Ishikawa (cell line): ENCODE measurements at regions not wholly inside any gene's neighbourhood (a gene's known extent, or its start where the extent isn't known, plus 50 kb on each side); places are given as distances from the start of the nearest gene placed in this dataset.

Experiments
- CEBPB ChIP-seq: IDR thresholded peaks from 2 replicates; pipeline ENCODE4 v1.6.1; 2012
- CREB1 ChIP-seq: IDR thresholded peaks from 2 replicates; pipeline ENCODE4 v1.6.1; 2012; ENCODE audit warnings: low read depth
- EGR1 ChIP-seq: IDR thresholded peaks from 2 replicates; pipeline ENCODE4 v1.6.1; 2012
- EP300 ChIP-seq: IDR thresholded peaks from 2 replicates; pipeline ENCODE4 v1.6.1; 2012; ENCODE audit warnings: borderline replicate concordance
- FOXM1 ChIP-seq: IDR thresholded peaks from 2 replicates; pipeline ENCODE4 v1.6.1; 2012; ENCODE audit warnings: low read depth, borderline replicate concordance
- NFIC ChIP-seq: IDR thresholded peaks from 2 replicates; pipeline ENCODE4 v1.6.1; 2012
- RAD21 ChIP-seq: IDR thresholded peaks from 2 replicates; pipeline ENCODE4 v1.6.1; 2012; ENCODE audit warnings: low read depth
- TAF1 ChIP-seq: IDR thresholded peaks from 2 replicates; pipeline ENCODE4 v1.6.1; 2012; ENCODE audit warnings: low read depth, mild to moderate bottlenecking
- TCF12 ChIP-seq: IDR thresholded peaks from 2 replicates; pipeline ENCODE4 v1.6.1; 2012; ENCODE audit warnings: low read depth
- TEAD4 ChIP-seq: IDR thresholded peaks from 2 replicates; pipeline ENCODE4 v1.6.1; 2012
- YY1 ChIP-seq: IDR thresholded peaks from 2 replicates; pipeline ENCODE4 v1.6.1; 2012; ENCODE audit warnings: low read depth
- ZBTB7A ChIP-seq: IDR thresholded peaks from 2 replicates; pipeline ENCODE4 v1.6.1; 2012; ENCODE audit warnings: low read depth
- TF ChIP-seq, protein P1 (sequence below): IDR thresholded peaks from 2 replicates; pipeline ENCODE4 v1.6.1; 2012; ENCODE audit warnings: low read depth, mild to moderate bottlenecking
- TF ChIP-seq, protein P2 (sequence below): IDR thresholded peaks from 2 replicates; pipeline ENCODE4 v1.6.1; 2012
- TF ChIP-seq, protein P3 (sequence below): IDR thresholded peaks from 2 replicates; pipeline ENCODE4 v1.6.1; 2012

DNA sequence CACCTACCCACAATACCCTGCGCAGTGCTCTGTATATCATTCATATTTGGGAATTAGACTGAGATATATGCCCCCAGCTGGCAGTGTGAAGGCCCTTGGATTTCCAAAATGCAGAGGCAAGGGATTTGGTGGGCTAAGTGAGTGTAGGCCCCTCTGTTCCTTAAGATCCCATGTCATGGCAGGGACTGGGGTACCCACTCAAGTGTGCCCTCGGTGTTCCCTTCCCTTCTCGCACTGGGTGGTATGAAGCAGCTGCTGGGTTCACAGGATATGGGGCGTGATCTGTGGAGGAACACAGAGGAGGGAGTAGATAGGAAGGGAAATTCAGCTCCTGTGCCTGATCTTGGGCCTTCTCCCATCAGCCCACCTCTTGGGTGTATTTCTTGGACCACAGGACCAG lies 63.1 kb upstream of the VASH1 start:
- no peak for TF ChIP-seq TCF12

DNA sequence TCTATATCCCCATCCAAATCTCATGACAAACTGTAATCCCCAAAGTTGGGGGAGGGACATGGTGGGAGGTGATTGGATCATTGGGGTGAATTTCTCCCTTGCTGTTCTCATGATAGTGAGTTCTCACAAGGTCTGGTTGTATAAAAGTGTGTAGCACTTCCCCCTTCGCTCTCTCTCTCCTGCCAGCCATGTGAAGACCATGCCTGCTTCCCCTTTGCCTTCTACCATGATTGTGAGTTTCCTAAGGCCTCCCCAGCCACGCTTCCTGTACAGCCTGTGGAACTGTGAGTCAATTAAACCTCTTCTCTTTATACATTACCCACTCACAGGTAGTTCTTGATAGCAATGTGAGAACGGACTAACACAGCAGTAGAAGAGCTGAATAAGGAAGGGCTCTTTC lies 62.6 kb upstream of the VASH1 start:
- no peak for TF ChIP-seq YY1
- TF ChIP-seq FOXM1 = no peak
- no peak for TF ChIP-seq EGR1
- TF ChIP-seq CREB1 = no peak
- TF ChIP-seq RAD21 = no peak

DNA sequence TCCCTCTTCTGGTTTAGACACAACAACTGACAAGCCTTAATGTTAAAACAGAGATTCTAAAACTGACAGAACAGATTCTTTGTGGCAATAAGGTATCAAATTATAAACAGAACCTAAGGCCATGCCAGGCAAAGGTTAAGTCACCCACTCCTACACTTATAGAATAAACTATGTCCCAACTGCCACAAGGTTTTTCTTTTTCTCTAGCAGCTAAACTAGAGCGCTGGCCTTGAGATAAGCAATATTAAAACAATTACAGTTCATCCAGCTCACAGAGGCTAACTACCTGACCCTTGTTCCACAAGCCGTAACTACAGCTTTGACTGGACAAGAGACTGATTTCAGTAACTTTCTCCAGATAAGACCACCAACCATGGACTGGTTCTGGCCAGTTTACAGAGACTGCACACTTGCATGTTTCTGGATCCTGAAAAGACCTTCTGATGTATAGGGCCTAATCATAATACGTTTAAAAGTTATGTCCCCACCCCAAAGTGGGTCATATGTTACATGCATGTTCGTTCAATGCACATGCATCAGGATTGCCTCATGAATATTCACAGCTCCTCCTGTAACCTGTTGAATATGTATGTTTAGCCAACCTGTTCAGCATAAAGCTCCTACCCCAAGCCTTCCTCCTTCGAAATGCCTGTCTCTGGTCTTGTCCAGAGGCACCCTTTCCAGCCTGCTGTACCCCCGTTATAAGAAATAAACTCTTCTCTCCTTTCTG lies 61.9 kb upstream of the VASH1 start:
- TF ChIP-seq, protein P1, sequence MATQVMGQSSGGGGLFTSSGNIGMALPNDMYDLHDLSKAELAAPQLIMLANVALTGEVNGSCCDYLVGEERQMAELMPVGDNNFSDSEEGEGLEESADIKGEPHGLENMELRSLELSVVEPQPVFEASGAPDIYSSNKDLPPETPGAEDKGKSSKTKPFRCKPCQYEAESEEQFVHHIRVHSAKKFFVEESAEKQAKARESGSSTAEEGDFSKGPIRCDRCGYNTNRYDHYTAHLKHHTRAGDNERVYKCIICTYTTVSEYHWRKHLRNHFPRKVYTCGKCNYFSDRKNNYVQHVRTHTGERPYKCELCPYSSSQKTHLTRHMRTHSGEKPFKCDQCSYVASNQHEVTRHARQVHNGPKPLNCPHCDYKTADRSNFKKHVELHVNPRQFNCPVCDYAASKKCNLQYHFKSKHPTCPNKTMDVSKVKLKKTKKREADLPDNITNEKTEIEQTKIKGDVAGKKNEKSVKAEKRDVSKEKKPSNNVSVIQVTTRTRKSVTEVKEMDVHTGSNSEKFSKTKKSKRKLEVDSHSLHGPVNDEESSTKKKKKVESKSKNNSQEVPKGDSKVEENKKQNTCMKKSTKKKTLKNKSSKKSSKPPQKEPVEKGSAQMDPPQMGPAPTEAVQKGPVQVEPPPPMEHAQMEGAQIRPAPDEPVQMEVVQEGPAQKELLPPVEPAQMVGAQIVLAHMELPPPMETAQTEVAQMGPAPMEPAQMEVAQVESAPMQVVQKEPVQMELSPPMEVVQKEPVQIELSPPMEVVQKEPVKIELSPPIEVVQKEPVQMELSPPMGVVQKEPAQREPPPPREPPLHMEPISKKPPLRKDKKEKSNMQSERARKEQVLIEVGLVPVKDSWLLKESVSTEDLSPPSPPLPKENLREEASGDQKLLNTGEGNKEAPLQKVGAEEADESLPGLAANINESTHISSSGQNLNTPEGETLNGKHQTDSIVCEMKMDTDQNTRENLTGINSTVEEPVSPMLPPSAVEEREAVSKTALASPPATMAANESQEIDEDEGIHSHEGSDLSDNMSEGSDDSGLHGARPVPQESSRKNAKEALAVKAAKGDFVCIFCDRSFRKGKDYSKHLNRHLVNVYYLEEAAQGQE = no peak
- TF ChIP-seq EGR1 (no peak), FOXM1 (no peak), TEAD4 (no peak), CEBPB (no peak)

DNA sequence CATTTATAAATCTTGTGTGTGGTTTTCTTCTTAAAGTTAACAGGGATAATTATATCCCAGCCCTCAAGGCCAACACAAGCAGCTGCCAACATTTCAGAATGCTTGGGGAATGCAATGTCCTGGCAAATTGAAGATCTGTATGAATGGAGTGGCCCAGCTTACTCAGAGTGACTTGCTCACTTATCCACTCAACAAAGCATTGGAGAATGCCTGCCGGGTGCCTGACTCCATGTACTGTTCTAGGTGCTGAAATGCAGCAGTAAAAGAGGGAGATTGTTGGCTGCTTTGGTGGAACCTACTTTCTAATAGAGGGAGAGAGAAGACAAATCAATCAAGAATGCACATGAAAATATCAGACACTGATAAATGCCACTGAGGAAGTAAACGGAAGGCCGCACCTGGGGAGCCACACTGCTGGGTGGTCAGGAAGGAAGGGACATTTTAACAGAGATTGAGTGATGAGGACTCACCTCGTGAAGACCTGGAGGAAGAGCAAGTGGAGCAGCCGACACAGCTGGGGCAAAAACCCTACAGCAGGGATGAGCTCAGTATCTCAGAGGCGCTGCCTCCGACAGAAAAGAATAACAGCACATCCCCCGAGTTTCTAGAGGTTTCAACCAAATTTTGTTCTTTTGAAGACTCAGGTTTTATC lies 61.2 kb upstream of the VASH1 start:
- no peak for TF ChIP-seq CREB1
- TF ChIP-seq, protein P1 = peak; percentile 37; the same call in 1 of the 2 replicates
- TF ChIP-seq RAD21 = no peak

DNA sequence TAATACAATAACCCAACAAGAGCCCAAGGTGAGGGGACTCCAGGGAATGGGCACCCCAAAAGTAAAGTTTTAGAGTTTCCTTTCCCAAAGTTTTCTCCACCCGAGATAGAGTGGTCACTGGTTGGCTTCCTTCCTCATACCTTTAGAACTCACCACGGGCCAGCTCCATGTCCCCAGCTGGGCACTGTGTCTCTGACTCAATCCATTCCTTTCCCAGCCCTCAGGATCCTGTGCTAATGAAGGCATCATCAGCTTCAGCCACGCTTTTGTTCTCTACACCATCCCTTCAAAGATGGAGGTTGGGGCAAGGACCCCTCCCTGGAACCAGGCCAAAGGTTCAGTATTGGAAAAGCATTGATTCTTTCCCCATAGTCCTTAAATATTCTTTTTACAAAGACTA lies 59.8 kb upstream of the VASH1 start:
- TF ChIP-seq CREB1 (no peak), RAD21 (no peak), EGR1 (no peak), TCF12 (no peak), TEAD4 (no peak)
- TF ChIP-seq, protein P2, sequence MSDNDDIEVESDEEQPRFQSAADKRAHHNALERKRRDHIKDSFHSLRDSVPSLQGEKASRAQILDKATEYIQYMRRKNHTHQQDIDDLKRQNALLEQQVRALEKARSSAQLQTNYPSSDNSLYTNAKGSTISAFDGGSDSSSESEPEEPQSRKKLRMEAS = no peak

DNA sequence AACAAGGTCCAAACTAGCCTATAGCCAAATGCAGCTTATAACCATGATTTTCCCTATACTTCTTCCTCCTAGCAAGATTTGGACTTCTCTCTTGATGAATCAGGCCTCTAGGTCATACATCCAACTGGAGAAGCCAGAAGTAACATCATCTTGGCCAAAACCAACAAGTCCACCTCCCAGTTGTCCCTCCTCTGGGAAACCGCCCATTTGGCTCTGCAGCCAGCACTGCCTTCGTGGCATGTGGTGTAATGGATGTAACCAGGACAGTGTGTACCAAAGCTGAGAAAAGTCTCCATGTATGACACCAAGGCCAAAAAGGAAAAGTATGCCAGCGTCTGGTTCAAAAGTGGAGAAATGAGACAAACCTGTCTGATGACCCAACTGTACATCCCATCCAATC lies 59.3 kb upstream of the VASH1 start:
- TF ChIP-seq TCF12 = no peak
- no peak for TF ChIP-seq ZBTB7A
- TF ChIP-seq NFIC = no peak
- no peak for TF ChIP-seq FOXM1

DNA sequence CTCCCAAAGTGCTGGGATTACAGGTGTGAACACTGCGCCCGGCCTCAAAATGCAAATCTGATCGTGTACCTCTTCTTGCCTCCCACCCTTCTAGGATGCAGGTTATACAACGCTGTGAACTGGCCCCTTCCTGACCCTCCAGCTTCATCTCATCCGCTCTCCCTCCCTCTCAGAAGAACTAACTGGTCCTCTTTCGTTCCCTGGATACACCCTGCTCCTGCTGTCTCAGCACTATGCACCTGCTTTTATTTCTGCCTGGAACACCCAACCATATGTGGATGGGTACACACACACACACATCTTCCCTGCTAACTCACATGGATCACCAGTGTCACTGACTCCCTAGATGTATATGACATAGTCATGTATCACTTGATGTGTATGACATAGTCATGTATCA lies 56.1 kb upstream of the VASH1 start:
- TF ChIP-seq, protein P3, sequence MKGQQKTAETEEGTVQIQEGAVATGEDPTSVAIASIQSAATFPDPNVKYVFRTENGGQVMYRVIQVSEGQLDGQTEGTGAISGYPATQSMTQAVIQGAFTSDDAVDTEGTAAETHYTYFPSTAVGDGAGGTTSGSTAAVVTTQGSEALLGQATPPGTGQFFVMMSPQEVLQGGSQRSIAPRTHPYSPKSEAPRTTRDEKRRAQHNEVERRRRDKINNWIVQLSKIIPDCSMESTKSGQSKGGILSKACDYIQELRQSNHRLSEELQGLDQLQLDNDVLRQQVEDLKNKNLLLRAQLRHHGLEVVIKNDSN = no peak
- TF ChIP-seq ZBTB7A (no peak), EGR1 (no peak), YY1 (no peak), TAF1 (no peak), TEAD4 (no peak), NFIC (no peak), EP300 (no peak), RAD21 (no peak), TCF12 (no peak), CEBPB (no peak), CREB1 (no peak)

DNA sequence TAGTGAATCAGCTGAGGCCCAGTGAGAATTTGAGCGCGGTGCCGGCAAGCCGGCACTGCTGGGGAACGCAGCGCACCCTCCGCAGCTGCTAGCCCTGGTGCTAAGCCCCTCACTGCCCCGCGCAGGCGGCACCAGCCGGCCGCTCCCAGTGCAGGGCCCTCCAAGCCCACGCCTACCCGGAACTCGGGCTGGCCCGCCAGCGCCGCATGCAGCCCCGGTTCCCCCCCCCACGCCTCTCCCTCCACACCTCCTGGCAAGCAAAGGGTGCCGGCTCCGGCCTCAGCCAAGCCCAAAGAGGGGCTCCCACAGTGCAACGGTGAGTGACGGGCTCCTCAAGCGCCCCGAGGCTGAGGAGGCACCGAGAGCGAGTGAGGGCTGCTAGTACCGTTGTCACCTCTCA lies 54.5 kb upstream of the VASH1 start:
- TF ChIP-seq, protein P1 = no peak
- TF ChIP-seq CEBPB (no peak), NFIC (no peak), YY1 (no peak), TEAD4 (no peak), TAF1 (no peak), RAD21 (no peak), EGR1 (no peak), CREB1 (no peak), ZBTB7A (no peak), FOXM1 (no peak), EP300 (no peak), TCF12 (no peak)
- TF ChIP-seq, protein P2 = no peak
- TF ChIP-seq, protein P3 = no peak
